ENCODE measurements at regions not wholly inside any gene's neighbourhood (a gene's known extent, or its start where the extent isn't known, plus 50 kb on each side); places are given as distances from the start of the nearest gene placed in this dataset.

DNA sequence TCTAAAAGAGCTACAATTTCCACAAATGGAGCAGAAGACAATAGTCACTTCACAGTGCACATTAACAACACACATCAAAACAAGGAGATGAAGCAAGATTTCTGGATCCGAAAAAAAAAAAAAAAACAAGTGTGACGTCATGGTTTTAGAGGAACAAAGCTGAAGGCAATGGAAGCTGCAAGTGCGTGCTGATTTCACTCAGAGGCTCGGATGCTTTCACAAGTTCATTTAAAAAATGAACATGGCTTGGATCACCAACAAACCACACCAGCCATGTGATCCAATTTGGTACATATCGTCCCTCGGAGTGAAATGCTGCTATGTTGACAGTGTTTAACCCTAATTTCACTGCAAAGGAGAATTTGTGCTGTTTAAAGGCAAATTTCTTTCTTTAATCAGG lies 337.0 kb upstream of the PRKCQ start:
- H3K9me2 ChIP-seq (ENCODE audit: low read depth, low read length), result no peaks in the 10 kb centered on the region
- TF ChIP-seq, protein P1, sequence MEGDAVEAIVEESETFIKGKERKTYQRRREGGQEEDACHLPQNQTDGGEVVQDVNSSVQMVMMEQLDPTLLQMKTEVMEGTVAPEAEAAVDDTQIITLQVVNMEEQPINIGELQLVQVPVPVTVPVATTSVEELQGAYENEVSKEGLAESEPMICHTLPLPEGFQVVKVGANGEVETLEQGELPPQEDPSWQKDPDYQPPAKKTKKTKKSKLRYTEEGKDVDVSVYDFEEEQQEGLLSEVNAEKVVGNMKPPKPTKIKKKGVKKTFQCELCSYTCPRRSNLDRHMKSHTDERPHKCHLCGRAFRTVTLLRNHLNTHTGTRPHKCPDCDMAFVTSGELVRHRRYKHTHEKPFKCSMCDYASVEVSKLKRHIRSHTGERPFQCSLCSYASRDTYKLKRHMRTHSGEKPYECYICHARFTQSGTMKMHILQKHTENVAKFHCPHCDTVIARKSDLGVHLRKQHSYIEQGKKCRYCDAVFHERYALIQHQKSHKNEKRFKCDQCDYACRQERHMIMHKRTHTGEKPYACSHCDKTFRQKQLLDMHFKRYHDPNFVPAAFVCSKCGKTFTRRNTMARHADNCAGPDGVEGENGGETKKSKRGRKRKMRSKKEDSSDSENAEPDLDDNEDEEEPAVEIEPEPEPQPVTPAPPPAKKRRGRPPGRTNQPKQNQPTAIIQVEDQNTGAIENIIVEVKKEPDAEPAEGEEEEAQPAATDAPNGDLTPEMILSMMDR (IDR thresholded peaks at IDR 0.05; ENCODE audit: low read length), result no peak
- H3K4me3 ChIP-seq (ENCODE audit: low read depth, low read length, poor library complexity, severe bottlenecking), result no peak overlapping the region
- H3K4me2 ChIP-seq (ENCODE audit: low read length), result no peak overlapping the region
- peaks cover 19% of the 10 kb centered on the region for H3K4me1 ChIP-seq (ENCODE audit: insufficient read depth, low read length, severe bottlenecking)
- no peaks in the 10 kb centered on the region for H3K27me3 ChIP-seq (ENCODE audit: insufficient read depth, low read length)
- no peaks in the 10 kb centered on the region for H3K9me3 ChIP-seq (ENCODE audit: low read length)
- no peaks in the 10 kb centered on the region for H3F3A ChIP-seq (ENCODE audit: insufficient read depth, low read length)
- no peak overlapping the region for H3K9ac ChIP-seq (ENCODE audit: low read length)
- H3K79me2 ChIP-seq (ENCODE audit: insufficient read depth, low read length), result no peaks in the 10 kb centered on the region
- no peak overlapping the region for H2AFZ ChIP-seq (ENCODE audit: low read length)
- H3K36me3 ChIP-seq (ENCODE audit: insufficient read depth, low read length), result no peaks in the 10 kb centered on the region
- H4K20me1 ChIP-seq (ENCODE audit: insufficient read depth, low read length), result no peaks in the 10 kb centered on the region
- no peak overlapping the region for H3K27ac ChIP-seq (ENCODE audit: low read depth, low read length, poor library complexity, severe bottlenecking)

DNA sequence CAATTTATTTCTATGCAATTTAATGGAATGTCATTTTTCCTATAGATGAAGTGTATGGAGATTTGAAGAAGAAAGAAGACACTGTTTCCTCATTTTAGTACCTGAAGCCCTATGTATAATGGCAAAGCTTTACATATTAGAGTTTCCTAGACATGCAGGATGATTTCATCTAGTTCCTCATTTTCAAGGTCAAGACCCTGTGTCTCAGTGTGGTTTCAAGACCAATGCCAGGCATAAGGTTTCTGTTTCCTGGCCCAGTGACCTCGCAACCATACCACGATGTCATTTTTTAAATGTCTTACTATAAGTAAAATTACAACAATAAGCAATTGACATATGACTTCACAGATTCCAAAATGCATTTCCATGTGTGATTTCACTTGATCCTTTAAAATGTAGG lies 336.5 kb upstream of the PRKCQ start:
- Histone ChIP-seq H3K4me1 (ENCODE audit: insufficient read depth, low read length, severe bottlenecking) (peaks cover 18% of the 10 kb centered on the region), H3K79me2 (ENCODE audit: insufficient read depth, low read length) (no peaks in the 10 kb centered on the region)

DNA sequence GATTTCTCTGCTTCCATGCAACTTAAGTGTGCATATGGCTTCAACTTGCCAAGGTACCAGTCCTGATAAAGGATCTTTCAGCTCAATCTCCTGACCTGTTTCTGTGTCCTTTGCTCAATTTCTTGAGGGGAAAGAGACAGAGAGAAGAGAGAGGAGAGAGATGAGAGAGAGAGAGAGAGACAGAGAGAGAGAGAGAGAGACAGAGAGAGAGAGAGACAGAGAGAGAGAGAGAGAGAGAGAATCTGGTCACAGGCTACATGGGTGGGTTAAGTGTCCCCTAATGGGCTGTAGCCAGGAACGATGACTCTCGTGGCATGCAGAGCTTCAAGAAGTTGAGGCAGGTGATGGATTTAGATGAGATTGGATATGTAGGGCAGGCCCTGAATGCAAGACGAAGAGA lies 335.2 kb upstream of the PRKCQ start:
- Histone ChIP-seq H3K36me3 (ENCODE audit: insufficient read depth, low read length) (no peaks in the 10 kb centered on the region), H4K20me1 (ENCODE audit: insufficient read depth, low read length) (no peaks in the 10 kb centered on the region), H3K9ac (ENCODE audit: low read length) (no peak overlapping the region), H3K4me2 (ENCODE audit: low read length) (no peak overlapping the region), H3K4me3 (ENCODE audit: low read depth, low read length, poor library complexity, severe bottlenecking) (no peak overlapping the region), H3K9me3 (ENCODE audit: low read length) (no peaks in the 10 kb centered on the region), H3K4me1 (ENCODE audit: insufficient read depth, low read length, severe bottlenecking) (peaks cover 7% of the 10 kb centered on the region), H2AFZ (ENCODE audit: low read length) (no peak overlapping the region), H3K27me3 (ENCODE audit: insufficient read depth, low read length) (no peaks in the 10 kb centered on the region), H3K27ac (ENCODE audit: low read depth, low read length, poor library complexity, severe bottlenecking) (no peak overlapping the region), H3K79me2 (ENCODE audit: insufficient read depth, low read length) (no peaks in the 10 kb centered on the region), H3F3A (ENCODE audit: insufficient read depth, low read length) (no peaks in the 10 kb centered on the region), H3K9me2 (ENCODE audit: low read depth, low read length) (no peaks in the 10 kb centered on the region)
- TF ChIP-seq EZH2 (IDR thresholded peaks at IDR 0.05; ENCODE audit: borderline replicate concordance, low read length), result no peak
- TF ChIP-seq, protein P1 (IDR thresholded peaks at IDR 0.05; ENCODE audit: low read length), result no peak

More for the DNA sequence above, 336.5 kb upstream of the PRKCQ start:
- H3K4me3 ChIP-seq (ENCODE audit: low read depth, low read length, poor library complexity, severe bottlenecking), result no peak overlapping the region
- H3K27ac ChIP-seq (ENCODE audit: low read depth, low read length, poor library complexity, severe bottlenecking), result no peak overlapping the region
- H3K27me3 ChIP-seq (ENCODE audit: insufficient read depth, low read length), result no peaks in the 10 kb centered on the region
- H3K9me3 ChIP-seq (ENCODE audit: low read length), result no peaks in the 10 kb centered on the region
- no peak overlapping the region for H2AFZ ChIP-seq (ENCODE audit: low read length)
- no peak for TF ChIP-seq EZH2 (IDR thresholded peaks at IDR 0.05; ENCODE audit: borderline replicate concordance, low read length)
- TF ChIP-seq, protein P1 (IDR thresholded peaks at IDR 0.05; ENCODE audit: low read length), result no peak
- no peak overlapping the region for H3K4me2 ChIP-seq (ENCODE audit: low read length)
- H3K36me3 ChIP-seq (ENCODE audit: insufficient read depth, low read length), result no peaks in the 10 kb centered on the region
- no peaks in the 10 kb centered on the region for H3F3A ChIP-seq (ENCODE audit: insufficient read depth, low read length)
- no peak overlapping the region for H3K9ac ChIP-seq (ENCODE audit: low read length)
- no peaks in the 10 kb centered on the region for H3K9me2 ChIP-seq (ENCODE audit: low read depth, low read length)
- H4K20me1 ChIP-seq (ENCODE audit: insufficient read depth, low read length), result no peaks in the 10 kb centered on the region
